AG09309 (cell line): ENCODE measurements at regions not wholly inside any gene's neighbourhood (a gene's known extent, or its start where the extent isn't known, plus 50 kb on each side); places are given as distances from the start of the nearest gene placed in this dataset.
"Not testable (repeated sequence)": the region's sequence is repeated elsewhere in the genome, so short reads cannot be mapped to it uniquely, and the experiment has no call there.

Source experiments
- DNase-seq: peaks from one replicate; pipeline ENCODE4 v3.0.0-alpha.2; 2010; ENCODE audit warnings: low read depth
- H3K4me3 ChIP-seq: 2 replicates; pipeline ENCODE4 v1.5.1; 2011; ENCODE audit warnings: mild to moderate bottlenecking, low read depth, low read length, moderate library complexity; ENCODE audit not compliant: control insufficient read depth
- CTCF ChIP-seq: IDR thresholded peaks from 2 replicates; pipeline ENCODE4 v1.5.1; 2011; ENCODE audit warnings: mild to moderate bottlenecking, low read depth, low read length, inconsistent platforms; ENCODE audit not compliant: insufficient read depth, control insufficient read depth; ENCODE audit errors: missing control alignments

DNA sequence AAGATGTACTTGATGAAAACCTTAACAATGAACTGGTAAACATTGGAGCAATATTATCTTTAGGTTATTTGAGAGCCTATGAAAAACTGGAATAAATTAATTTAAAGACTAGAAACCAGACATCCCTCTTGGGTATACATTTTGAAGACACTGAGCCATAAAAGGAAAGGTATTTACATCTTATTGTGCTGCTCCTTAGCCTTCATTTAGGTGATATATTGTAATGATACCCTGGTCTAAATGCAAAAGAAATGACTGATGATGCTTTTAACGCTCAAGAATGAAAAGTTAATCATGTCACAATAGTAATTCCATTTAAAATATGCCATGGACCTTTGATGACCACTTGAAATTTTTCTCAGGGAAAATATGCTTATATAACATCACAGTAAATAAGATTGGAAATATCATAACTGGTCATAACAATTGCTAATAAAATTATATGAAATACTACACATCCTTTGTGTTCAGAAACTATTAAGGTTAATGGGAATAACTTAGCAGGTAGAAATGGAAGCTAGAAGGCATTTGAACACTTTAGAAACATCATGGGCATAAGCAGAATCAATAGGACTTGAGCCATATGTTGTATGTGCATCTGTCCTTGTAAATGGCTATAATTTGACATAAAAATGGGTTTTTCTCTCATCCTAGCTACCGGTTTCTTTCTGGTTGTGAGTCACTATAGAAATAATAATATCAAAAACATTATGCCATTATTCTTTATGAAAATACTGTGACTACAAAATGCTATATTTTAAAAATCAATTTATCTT lies 979.7 kb downstream of the RAPGEF2 start:
- no peak for TF ChIP-seq CTCF
- no peak for DNase-seq
- no peak overlapping the region for H3K4me3 ChIP-seq

DNA sequence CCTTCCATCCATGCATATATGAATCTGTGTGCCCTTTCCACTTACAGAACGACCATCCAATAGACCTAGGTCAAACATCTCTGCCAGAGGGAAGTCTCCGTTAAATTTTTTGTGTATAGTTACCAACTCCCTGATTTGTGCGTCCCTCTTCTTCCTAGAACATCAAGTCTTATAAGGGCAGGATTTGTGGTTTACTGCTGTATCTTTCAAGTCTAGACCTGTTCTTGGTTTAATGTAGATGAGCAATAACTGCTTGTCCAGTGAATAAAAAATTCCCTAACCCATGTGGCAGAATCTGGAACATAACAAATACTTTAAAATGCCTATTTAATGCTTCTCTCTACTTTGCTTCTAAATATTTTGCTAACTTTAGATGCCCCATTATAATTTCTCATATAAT lies 988.8 kb downstream of the RAPGEF2 start:
- DNase-seq: no peak
- H3K4me3 ChIP-seq: no peak overlapping the region
- no peak for TF ChIP-seq CTCF

- DNase-seq: no peak
- TF ChIP-seq CTCF: no peak
Observed at GRCh38 chr4:160100316-160100715, 997.4 kb downstream of the RAPGEF2 start.

DNA sequence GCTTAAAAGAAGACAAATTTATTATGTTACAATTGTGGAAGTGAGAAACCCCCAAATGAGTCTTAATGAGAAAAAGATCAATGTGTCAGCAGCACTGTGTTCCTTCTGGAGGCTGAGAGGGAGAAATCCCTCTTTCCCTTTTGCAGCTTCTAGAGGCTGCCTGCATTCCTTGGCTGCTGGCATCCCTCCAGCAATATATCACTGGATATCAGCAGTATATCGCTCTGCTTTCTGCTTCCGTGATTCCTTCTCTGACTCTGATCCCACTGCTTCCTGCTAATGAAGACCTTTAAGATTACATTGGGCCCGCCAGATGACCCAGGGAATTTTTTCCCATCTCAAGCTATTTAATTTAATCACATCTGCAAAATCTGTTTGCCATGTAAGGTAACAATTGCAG lies 1008.0 kb downstream of the RAPGEF2 start:
- no peak for DNase-seq
- no peak for TF ChIP-seq CTCF
- no peak overlapping the region for H3K4me3 ChIP-seq

More at GRCh38 chr4:160100316-160100715, 997.4 kb downstream of the RAPGEF2 start:
- no peak overlapping the region for H3K4me3 ChIP-seq

GRCh38 chr4:160117686-160118085 lies 1014.8 kb downstream of the RAPGEF2 start:
- TF ChIP-seq CTCF: no peak
- H3K4me3 ChIP-seq: no peak overlapping the region
- no peak for DNase-seq

GRCh38 chr4:160125576-160126287 lies 1022.9 kb downstream of the RAPGEF2 start:
- not testable (repeated sequence) for DNase-seq, H3K4me3 ChIP-seq

DNA sequence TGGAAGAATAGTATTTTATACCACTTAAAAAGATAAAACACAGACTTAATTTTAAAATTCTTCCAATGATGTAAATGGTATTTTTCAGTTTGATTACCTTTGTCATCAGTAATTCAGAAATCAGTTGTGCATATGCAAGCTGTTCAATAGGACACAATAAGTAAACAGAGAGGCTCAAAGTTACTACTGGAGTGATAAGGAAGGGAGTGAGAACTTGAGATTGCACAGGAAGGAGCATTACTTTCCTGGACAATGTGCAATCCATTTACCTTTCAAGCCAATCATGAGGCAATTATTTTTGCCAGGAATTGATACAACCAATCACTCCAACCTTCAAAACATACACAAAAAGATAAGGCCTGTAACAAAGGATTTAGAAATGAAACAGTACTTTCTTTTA lies 1024.3 kb downstream of the RAPGEF2 start:
- DNase-seq: no peak
- no peak overlapping the region for H3K4me3 ChIP-seq
- TF ChIP-seq CTCF: no peak
